ENCODE measurements at regions not wholly inside any gene's neighbourhood (a gene's known extent, or its start where the extent isn't known, plus 50 kb on each side); places are given as distances from the start of the nearest gene placed in this dataset.

DNA sequence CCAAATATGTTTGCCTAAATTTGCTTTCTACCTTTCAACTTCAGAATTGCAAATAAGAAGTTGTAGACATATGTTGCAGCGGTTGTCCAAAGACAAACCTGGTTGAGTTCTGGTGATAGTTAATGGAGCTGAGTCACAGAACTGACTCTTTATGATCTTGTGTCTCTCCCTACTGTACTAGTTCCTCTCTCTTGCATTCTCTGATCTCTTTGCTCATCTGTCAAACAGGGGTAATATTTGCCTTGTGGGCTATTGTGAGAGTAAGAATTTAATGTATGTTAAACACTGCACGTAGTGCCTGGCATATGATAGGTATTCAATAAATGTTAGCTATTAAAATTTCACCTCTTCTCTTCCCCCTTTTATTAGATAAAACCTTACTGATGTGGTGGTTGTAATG, 283.5 kb upstream of the RGS6 start:
- Histone ChIP-seq H3K27me3 (ENCODE audit: insufficient read depth, poor library complexity, severe bottlenecking) (no peaks in the 10 kb centered on the region), H3K27ac (replicated peaks) (no peak overlapping the region), H3K4me3 (replicated peaks; ENCODE audit: insufficient read depth, low read length) (no peak overlapping the region)
- TF ChIP-seq, protein P1, sequence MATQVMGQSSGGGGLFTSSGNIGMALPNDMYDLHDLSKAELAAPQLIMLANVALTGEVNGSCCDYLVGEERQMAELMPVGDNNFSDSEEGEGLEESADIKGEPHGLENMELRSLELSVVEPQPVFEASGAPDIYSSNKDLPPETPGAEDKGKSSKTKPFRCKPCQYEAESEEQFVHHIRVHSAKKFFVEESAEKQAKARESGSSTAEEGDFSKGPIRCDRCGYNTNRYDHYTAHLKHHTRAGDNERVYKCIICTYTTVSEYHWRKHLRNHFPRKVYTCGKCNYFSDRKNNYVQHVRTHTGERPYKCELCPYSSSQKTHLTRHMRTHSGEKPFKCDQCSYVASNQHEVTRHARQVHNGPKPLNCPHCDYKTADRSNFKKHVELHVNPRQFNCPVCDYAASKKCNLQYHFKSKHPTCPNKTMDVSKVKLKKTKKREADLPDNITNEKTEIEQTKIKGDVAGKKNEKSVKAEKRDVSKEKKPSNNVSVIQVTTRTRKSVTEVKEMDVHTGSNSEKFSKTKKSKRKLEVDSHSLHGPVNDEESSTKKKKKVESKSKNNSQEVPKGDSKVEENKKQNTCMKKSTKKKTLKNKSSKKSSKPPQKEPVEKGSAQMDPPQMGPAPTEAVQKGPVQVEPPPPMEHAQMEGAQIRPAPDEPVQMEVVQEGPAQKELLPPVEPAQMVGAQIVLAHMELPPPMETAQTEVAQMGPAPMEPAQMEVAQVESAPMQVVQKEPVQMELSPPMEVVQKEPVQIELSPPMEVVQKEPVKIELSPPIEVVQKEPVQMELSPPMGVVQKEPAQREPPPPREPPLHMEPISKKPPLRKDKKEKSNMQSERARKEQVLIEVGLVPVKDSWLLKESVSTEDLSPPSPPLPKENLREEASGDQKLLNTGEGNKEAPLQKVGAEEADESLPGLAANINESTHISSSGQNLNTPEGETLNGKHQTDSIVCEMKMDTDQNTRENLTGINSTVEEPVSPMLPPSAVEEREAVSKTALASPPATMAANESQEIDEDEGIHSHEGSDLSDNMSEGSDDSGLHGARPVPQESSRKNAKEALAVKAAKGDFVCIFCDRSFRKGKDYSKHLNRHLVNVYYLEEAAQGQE (IDR thresholded peaks at IDR 0.05; ENCODE audit: insufficient replicate concordance, low read depth): no peak
- TF ChIP-seq POLR2AphosphoS5 (IDR thresholded peaks at IDR 0.05; ENCODE audit: low read depth): no peak
- no peak for TF ChIP-seq SPI1 (IDR thresholded peaks at IDR 0.05; ENCODE audit: borderline replicate concordance, low read depth)
- no peak for TF ChIP-seq GABPA (IDR thresholded peaks at IDR 0.05; ENCODE audit: low read depth)
- TF ChIP-seq, protein P2, sequence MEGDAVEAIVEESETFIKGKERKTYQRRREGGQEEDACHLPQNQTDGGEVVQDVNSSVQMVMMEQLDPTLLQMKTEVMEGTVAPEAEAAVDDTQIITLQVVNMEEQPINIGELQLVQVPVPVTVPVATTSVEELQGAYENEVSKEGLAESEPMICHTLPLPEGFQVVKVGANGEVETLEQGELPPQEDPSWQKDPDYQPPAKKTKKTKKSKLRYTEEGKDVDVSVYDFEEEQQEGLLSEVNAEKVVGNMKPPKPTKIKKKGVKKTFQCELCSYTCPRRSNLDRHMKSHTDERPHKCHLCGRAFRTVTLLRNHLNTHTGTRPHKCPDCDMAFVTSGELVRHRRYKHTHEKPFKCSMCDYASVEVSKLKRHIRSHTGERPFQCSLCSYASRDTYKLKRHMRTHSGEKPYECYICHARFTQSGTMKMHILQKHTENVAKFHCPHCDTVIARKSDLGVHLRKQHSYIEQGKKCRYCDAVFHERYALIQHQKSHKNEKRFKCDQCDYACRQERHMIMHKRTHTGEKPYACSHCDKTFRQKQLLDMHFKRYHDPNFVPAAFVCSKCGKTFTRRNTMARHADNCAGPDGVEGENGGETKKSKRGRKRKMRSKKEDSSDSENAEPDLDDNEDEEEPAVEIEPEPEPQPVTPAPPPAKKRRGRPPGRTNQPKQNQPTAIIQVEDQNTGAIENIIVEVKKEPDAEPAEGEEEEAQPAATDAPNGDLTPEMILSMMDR (IDR thresholded peaks at IDR 0.05; ENCODE audit: insufficient read depth, low read length): no peak
- DNase-seq (ENCODE audit: low read depth in 1 of 2, low spot score in 1 of 2): no peak

DNA sequence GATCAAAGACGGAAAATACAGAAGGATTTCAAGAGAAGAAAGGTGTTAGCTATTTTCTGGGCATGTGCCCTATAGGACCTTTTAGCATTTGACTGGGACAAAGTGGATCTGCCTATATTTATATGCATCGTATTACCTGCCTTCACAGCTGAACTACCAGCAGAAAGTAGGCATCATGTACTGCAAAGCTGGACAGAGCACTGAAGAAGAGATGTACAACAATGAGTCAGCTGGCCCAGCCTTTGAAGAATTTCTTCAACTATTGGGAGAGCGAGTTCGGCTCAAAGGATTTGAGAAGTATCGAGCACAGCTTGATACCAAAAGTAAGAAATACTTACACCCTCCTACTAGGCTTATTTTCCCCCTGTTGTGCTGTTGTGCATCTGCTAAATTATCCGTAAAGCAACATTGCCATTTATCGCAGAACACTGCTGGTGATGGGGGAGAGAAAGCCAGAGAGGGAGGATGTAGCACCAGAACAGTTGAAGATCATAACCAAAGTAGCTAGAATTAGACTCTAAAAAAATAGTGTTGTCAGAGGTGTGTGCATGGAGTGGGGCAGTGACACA, 282.0 kb upstream of the RGS6 start:
- H3K27ac ChIP-seq (replicated peaks): no peak overlapping the region
- no peak for DNase-seq (ENCODE audit: low read depth in 1 of 2, low spot score in 1 of 2)
- no peaks in the 10 kb centered on the region for H3K27me3 ChIP-seq (ENCODE audit: insufficient read depth, poor library complexity, severe bottlenecking)
- TF ChIP-seq, protein P1 (IDR thresholded peaks at IDR 0.05; ENCODE audit: insufficient replicate concordance, low read depth): no peak
- TF ChIP-seq GABPA (IDR thresholded peaks at IDR 0.05; ENCODE audit: low read depth) (no peak), SPI1 (IDR thresholded peaks at IDR 0.05; ENCODE audit: borderline replicate concordance, low read depth) (no peak)
- TF ChIP-seq, protein P2 (IDR thresholded peaks at IDR 0.05; ENCODE audit: insufficient read depth, low read length): no peak
- H3K4me3 ChIP-seq (replicated peaks; ENCODE audit: insufficient read depth, low read length): no peak overlapping the region

DNA sequence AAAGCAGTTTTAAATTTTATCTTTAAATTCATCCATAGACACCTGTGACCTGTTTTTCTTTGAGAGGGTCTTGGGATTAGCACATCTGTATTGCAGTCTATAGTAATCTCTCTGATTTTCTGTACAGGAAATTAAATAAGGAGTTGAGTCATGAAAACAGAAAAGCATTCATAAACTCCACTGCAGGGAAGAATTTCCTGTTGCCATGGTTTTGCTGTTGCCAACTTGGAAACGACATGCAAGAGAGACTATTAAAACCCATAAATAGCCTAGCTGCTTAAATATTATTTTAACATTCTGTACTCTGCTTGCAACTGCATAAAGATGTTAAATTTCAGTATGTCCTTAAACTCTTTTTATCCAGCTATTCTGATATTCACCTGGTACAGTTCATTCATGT, 281.0 kb upstream of the RGS6 start:
- Histone ChIP-seq H3K27ac (replicated peaks) (no peak overlapping the region), H3K4me3 (replicated peaks; ENCODE audit: insufficient read depth, low read length) (no peak overlapping the region), H3K27me3 (ENCODE audit: insufficient read depth, poor library complexity, severe bottlenecking) (no peaks in the 10 kb centered on the region)
- no peak for DNase-seq (ENCODE audit: low read depth in 1 of 2, low spot score in 1 of 2)
- TF ChIP-seq POLR2AphosphoS5 (IDR thresholded peaks at IDR 0.05; ENCODE audit: low read depth): no peak
- TF ChIP-seq, protein P2 (IDR thresholded peaks at IDR 0.05; ENCODE audit: insufficient read depth, low read length): no peak
- TF ChIP-seq SPI1 (IDR thresholded peaks at IDR 0.05; ENCODE audit: borderline replicate concordance, low read depth): no peak
- no peak for TF ChIP-seq GABPA (IDR thresholded peaks at IDR 0.05; ENCODE audit: low read depth)
- TF ChIP-seq, protein P1 (IDR thresholded peaks at IDR 0.05; ENCODE audit: insufficient replicate concordance, low read depth): no peak
